HG03354 (cell line): ENCODE measurements at regions not wholly inside any gene's neighbourhood (a gene's known extent, or its start where the extent isn't known, plus 50 kb on each side); places are given as distances from the start of the nearest gene placed in this dataset.
"Not testable (repeated sequence)": the region's sequence is repeated elsewhere in the genome, so short reads cannot be mapped to it uniquely, and the experiment has no call there.

Experiments used
- ATAC-seq: cut with Tn5 transposase; IDR thresholded peaks from one replicate; pipeline ENCODE4 v1.9.1; 2021; ENCODE audit warnings: mild to moderate bottlenecking; ENCODE audit not compliant: unreplicated experiment, poor library complexity, severe bottlenecking

DNA sequence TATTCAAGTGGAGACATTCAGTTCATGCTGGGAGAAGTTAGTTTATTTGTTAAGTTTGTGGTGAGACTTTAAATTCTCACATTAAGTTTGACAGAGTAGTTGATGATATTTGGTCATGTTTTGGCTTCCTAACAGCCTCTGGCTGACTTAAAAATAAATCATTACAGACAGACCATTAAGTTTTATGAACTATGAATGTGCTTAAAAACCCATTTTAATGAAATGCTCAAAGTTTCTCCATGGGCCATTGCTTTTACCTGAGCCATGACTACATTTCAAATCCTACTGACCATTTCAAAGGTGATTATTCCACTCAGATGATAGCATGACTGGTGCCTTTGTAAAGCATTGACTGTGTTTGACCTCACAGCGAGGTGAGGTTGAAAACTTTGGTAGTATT is 192.7 kb downstream of the LRRC70 start:
- ATAC-seq, result no peak

GRCh38 chr5:62767650-62768049 is 189.0 kb downstream of the LRRC70 start:
- no peak for ATAC-seq

GRCh38 chr5:62767077-62767476 is 188.5 kb downstream of the LRRC70 start:
- ATAC-seq, result no peak

GRCh38 chr5:62762503-62762902 is 183.9 kb downstream of the LRRC70 start:
- no peak for ATAC-seq

- not testable (repeated sequence) for ATAC-seq
Measured at GRCh38 chr5:62757686-62758085, 179.1 kb downstream of the LRRC70 start.

DNA sequence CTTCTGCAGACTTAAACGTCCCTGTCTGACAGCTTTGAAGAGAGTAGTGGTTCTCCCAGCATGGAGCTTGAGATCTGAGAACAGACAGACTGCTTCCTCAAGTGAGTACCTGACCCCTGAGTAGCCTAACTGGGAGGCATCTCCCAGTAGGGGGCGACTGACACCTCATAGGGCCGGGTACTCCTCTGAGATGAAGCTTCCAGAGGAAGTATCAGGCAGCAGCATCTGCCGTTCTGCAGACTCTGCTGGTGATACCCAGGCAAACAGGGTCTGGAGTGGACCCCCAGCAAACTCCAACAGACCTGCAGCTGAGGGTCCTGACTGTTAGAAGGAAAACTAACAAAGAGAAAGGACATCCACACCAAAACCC is 174.4 kb downstream of the LRRC70 start:
- not testable (repeated sequence) for ATAC-seq

DNA sequence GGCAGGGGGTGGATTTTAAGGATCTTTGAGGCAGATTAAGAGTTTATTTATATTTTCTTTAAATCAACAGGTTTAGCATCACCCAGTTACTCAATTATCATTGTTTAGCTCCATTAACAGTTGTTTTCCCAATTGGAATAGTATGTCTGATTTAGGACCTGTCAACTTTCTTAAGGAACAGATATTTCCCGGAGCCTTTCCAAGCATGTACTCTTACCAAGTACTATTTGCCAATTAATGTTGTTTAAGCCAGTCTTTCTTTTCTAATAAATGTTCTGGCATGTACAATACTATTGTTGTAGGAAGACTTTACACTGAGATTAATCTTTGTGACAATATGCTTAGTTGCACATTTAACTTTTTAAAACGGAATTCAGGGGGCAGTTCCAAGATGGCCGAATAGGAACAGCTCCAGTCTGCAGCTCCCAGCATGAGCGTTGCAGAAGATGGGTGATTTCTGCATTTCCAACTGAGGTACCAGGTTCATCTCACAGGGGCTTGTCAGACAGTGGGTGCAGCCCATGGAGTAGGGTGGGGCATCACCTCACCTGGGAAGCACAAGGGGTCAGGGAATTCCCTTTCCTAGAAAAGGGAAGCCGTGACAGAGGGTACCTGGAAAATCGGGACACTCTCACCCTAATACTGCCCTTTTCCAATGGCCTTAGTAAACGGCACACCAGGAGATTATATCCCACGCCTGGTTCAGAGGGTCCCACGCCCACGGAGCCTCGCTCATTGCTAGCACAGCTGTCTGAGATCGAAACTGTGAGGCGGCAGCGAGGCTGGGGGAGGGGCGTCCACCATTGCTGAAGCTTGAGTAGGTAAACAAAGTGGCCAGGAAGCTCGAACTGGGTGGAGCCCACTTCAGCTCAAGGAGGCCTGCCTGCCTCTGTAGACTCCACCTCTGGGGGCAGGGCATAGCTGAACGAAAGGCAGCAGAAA is 173.7 kb downstream of the LRRC70 start:
- ATAC-seq, result not testable (repeated sequence)

DNA sequence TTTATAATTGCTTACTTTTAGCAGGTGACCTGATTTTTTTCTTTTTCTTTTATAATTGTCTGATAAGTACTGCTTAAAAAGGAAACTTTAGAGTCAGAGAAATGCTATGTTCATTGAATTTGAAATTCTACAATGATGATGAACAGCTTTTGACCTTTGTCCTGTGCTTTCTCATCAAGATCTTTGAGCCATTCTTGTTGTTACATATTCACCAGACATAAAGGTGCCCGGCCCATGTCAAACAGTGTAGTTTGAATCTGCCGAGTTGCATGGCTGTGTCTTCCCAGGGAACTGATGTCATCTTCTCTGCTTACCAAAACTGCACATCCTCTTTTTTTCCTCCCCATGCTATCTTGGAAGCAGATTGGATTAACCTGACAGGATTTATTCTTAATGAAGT is 163.6 kb downstream of the LRRC70 start:
- ATAC-seq, result no peak

- ATAC-seq, result no peak
Measured at GRCh38 chr5:62741761-62742160, 163.1 kb downstream of the LRRC70 start.

DNA sequence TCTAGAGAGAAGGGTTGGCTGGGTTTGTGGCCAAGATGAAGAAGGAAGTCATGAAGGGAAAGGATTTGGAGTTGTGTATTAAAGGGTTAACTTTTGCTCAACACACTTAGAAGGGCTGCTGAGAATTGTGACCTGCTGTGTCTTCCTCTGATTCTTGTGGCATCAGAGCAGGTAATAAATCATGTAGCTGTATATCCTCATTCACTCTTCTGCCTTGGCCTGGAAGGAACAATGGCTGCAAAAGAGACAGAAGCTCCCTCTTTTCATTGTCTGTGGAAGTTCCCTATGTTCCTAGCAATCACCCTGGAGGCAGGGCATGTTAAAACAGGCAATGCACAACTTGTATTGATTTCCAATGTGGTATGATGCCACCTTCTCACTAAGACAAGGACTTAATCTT is 159.1 kb downstream of the LRRC70 start:
- no peak for ATAC-seq

- no peak for ATAC-seq
Measured at GRCh38 chr5:62732677-62733121, 154.1 kb downstream of the LRRC70 start.

GRCh38 chr5:62731022-62731421 is 152.4 kb downstream of the LRRC70 start:
- ATAC-seq, result no peak

DNA sequence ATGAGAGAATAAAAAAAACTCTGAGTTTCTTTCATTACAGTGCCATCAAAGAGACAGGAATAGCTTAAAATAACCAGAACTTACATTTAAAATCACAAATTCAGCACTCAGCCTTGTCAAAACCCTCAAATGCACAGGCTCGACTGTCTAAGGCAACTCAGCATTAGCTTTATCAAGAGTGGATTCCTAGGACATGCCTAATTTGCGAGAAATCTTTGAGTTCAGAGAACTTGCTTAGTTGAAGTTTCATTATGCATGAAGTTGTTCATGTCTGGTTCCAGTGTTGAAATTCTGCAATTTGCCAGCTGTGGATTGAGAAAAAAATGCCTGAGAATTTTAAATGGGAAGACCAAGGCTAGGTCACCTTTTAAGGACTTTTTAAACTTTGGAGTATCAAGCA is 151.1 kb downstream of the LRRC70 start:
- no peak for ATAC-seq

DNA sequence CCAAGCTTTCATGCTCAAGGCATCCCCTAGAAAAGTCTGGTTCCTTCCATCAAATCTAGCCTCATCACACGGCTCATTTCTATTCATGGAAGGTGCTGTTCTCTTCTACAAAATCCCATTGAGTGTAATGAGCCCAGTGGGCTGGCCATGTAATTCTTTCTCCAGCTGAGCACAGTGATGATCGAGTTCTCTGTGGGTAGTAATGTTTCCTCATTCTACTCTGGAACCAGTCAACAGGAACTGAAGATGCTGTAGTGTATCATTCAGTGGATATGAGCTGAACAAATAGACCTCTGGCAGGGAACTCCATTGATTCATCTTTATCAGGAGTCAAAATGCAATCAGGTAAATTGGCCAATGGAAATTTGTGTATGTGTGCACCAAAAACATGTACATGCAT is 149.2 kb downstream of the LRRC70 start:
- no peak for ATAC-seq

- no peak for ATAC-seq
Measured at GRCh38 chr5:62727184-62727583, 148.6 kb downstream of the LRRC70 start.

GRCh38 chr5:62722360-62722759 is 143.7 kb downstream of the LRRC70 start:
- ATAC-seq, result no peak

DNA sequence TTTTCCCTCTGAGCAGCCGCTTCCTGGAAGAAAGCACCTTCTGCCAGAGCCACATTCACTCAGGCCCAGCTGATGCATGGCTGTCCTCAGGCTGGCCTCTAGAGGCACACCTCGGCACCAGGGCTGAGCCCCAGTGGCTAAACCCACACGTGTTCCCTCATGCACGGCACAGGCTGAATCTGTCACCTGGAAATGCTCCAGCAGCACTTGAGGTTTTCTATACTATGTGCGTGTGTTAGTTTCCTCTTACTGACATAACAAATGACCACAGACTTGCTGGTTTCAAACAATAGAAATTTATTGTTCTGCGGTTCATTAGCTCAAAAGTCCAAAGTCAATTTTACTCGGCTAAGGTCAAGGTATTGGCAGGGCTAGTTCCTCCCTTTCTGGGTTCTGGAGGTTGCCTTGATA is 141.4 kb downstream of the LRRC70 start:
- peak; percentile 99 for ATAC-seq

- no peak for ATAC-seq
Measured at GRCh38 chr5:62719061-62719720, 140.6 kb downstream of the LRRC70 start.

- no peak for ATAC-seq
Measured at GRCh38 chr5:62718324-62718723, 139.7 kb downstream of the LRRC70 start.

- ATAC-seq, result no peak
Measured at GRCh38 chr5:62717301-62717933, 138.8 kb downstream of the LRRC70 start.

GRCh38 chr5:62714296-62714695 is 135.7 kb downstream of the LRRC70 start:
- ATAC-seq, result no peak
